ENCODE measurements at regions not wholly inside any gene's neighbourhood (a gene's known extent, or its start where the extent isn't known, plus 50 kb on each side); places are given as distances from the start of the nearest gene placed in this dataset.
A peak's percentile ranks its signal among the peaks of the same experiment; 100 is the strongest.

GRCh38 chr2:120552800-120553481 lies 182.7 kb upstream of the GLI2 start:
- TF ChIP-seq CTCF (IDR thresholded peaks at IDR 0.05) (peak in 3 of 4 experiments; percentile 58 to 82 (median 79)), POLR2A (IDR thresholded peaks at IDR 0.05) (no peak), POLR2AphosphoS5 (IDR thresholded peaks at IDR 0.05) (peak; percentile 69)
